ENCODE measurements at regions not wholly inside any gene's neighbourhood (a gene's known extent, or its start where the extent isn't known, plus 50 kb on each side); places are given as distances from the start of the nearest gene placed in this dataset.

- Histone ChIP-seq H3K27ac (ENCODE audit: control insufficient read depth, insufficient read depth, low read length) (no peak overlapping the region), H3K4me3 (ENCODE audit: control insufficient read depth in 2 of 3, extremely low read depth in 1 of 3, insufficient read depth in 2 of 3, low read depth in 1 of 3, low read length in 3 of 3) (no peak overlapping the region), H3K4me2 (ENCODE audit: control insufficient read depth, extremely low read depth, insufficient read depth, low read depth, low read length) (no peak overlapping the region), H3K36me3 (ENCODE audit: control insufficient read depth in 2 of 2, extremely low read depth in 1 of 2, insufficient read depth in 2 of 2, low read length in 2 of 2) (no peaks in the 10 kb centered on the region), H3K9me1 (ENCODE audit: control insufficient read depth, extremely low read depth, insufficient read depth, low read length) (no peaks in the 10 kb centered on the region), H3K79me2 (ENCODE audit: control insufficient read depth, insufficient read depth, low read length) (no peaks in the 10 kb centered on the region), H3K27me3 (ENCODE audit: control insufficient read depth, extremely low read depth, insufficient read depth, low read length) (no peaks in the 10 kb centered on the region), H3K9ac (ENCODE audit: control insufficient read depth, extremely low read depth, insufficient read depth, low read length) (no peak overlapping the region), H3K4me1 (ENCODE audit: control insufficient read depth, extremely low read depth, insufficient read depth, low read length) (no peaks in the 10 kb centered on the region), H2AFZ (ENCODE audit: control insufficient read depth, low read length) (no peak overlapping the region), H3K9me3 (ENCODE audit: control insufficient read depth, low read depth, low read length) (no peaks in the 10 kb centered on the region), H4K20me1 (ENCODE audit: control insufficient read depth, extremely low read depth, insufficient read depth, low read length) (no peaks in the 10 kb centered on the region)
- TF ChIP-seq CTCF (optimal IDR thresholded peaks at IDR 0.05 in 1 of 3, IDR thresholded peaks at IDR 0.05 in 1 of 3, conservative IDR thresholded peaks at IDR 0.05 in 1 of 3; ENCODE audit: extremely low read depth in 1 of 3, insufficient read depth in 2 of 3, low read length in 3 of 3), result no peak
- TF ChIP-seq EZH2 (IDR thresholded peaks at IDR 0.05; ENCODE audit: low read length), result no peak
- DNase-seq (ENCODE audit: low read depth, low spot score), result no peak
- FAIRE-seq, result no peak
- dilution Hi-C loops (cut with MboI; ENCODE audit: extremely low pct_ligation_motif_present, low sequenced_read_pairs), result loop anchor here (25.0 kb wide), 1 partner anchor 671 kb away; no protein-coding TSS in a partner anchor
Observed at GRCh38 chr6:55958790-55959189, 83.4 kb upstream of the BMP5 start.

GRCh38 chr6:55957961-55958422, 82.6 kb upstream of the BMP5 start:
- no peak for DNase-seq (ENCODE audit: low read depth, low spot score)

More at GRCh38 chr6:55957961-55958422, 82.6 kb upstream of the BMP5 start:
- TF ChIP-seq EZH2 (IDR thresholded peaks at IDR 0.05; ENCODE audit: low read length) (no peak), CTCF (optimal IDR thresholded peaks at IDR 0.05 in 1 of 3, IDR thresholded peaks at IDR 0.05 in 1 of 3, conservative IDR thresholded peaks at IDR 0.05 in 1 of 3; ENCODE audit: extremely low read depth in 1 of 3, insufficient read depth in 2 of 3, low read length in 3 of 3) (no peak)
- no peaks in the 10 kb centered on the region for H3K9me1 ChIP-seq (ENCODE audit: control insufficient read depth, extremely low read depth, insufficient read depth, low read length)
- dilution Hi-C loops (cut with MboI; ENCODE audit: extremely low pct_ligation_motif_present, low sequenced_read_pairs), result loop anchor here (25.0 kb wide), 1 partner anchor 671 kb away; no protein-coding TSS in a partner anchor
- no peak overlapping the region for H3K9ac ChIP-seq (ENCODE audit: control insufficient read depth, extremely low read depth, insufficient read depth, low read length)
- no peak overlapping the region for H3K4me2 ChIP-seq (ENCODE audit: control insufficient read depth, extremely low read depth, insufficient read depth, low read depth, low read length)
- H3K79me2 ChIP-seq (ENCODE audit: control insufficient read depth, insufficient read depth, low read length), result no peaks in the 10 kb centered on the region
- no peak overlapping the region for H2AFZ ChIP-seq (ENCODE audit: control insufficient read depth, low read length)
- FAIRE-seq, result no peak
- H3K27me3 ChIP-seq (ENCODE audit: control insufficient read depth, extremely low read depth, insufficient read depth, low read length), result no peaks in the 10 kb centered on the region
- no peaks in the 10 kb centered on the region for H4K20me1 ChIP-seq (ENCODE audit: control insufficient read depth, extremely low read depth, insufficient read depth, low read length)
- no peak overlapping the region for H3K4me3 ChIP-seq (ENCODE audit: control insufficient read depth in 2 of 3, extremely low read depth in 1 of 3, insufficient read depth in 2 of 3, low read depth in 1 of 3, low read length in 3 of 3)
- no peak overlapping the region for H3K27ac ChIP-seq (ENCODE audit: control insufficient read depth, insufficient read depth, low read length)
- no peaks in the 10 kb centered on the region for H3K9me3 ChIP-seq (ENCODE audit: control insufficient read depth, low read depth, low read length)
- no peaks in the 10 kb centered on the region for H3K36me3 ChIP-seq (ENCODE audit: control insufficient read depth in 2 of 2, extremely low read depth in 1 of 2, insufficient read depth in 2 of 2, low read length in 2 of 2)
- H3K4me1 ChIP-seq (ENCODE audit: control insufficient read depth, extremely low read depth, insufficient read depth, low read length), result no peaks in the 10 kb centered on the region

Measured in keratinocyte (primary cell).